D721Med (cell line): ENCODE measurements at regions not wholly inside any gene's neighbourhood (a gene's known extent, or its start where the extent isn't known, plus 50 kb on each side); places are given as distances from the start of the nearest gene placed in this dataset.

Source experiments
- DNase-seq: peaks from one replicate; pipeline ENCODE4 v3.0.0; 2011; ENCODE audit warnings: low spot score; ENCODE audit not compliant: insufficient read length
- FAIRE-seq: peaks from 2 replicates; lab custom pipeline; 2011; peaks lifted over from hg19 to GRCh38; lab: Jason Lieb, UNC
- CTCF ChIP-seq: IDR thresholded peaks from 2 replicates; pipeline ENCODE4 v1.5.1; 2012; ENCODE audit warnings: mild to moderate bottlenecking, control low read depth; ENCODE audit not compliant: insufficient read depth; ENCODE audit errors: missing control alignments

GRCh38 chr6:139757784-139758183 lies 383.3 kb upstream of the CITED2 start:
- TF ChIP-seq CTCF: no peak
- FAIRE-seq: no peak
- no peak for DNase-seq

- no peak for TF ChIP-seq CTCF
- DNase-seq: no peak
These were observed 381.9 kb upstream of the CITED2 start for GRCh38 chr6:139756381-139756780.

GRCh38 chr6:139754898-139755775 lies 380.7 kb upstream of the CITED2 start:
- TF ChIP-seq CTCF: no peak
- FAIRE-seq (peak; percentile 11), DNase-seq (no peak)

More at GRCh38 chr6:139756381-139756780, 381.9 kb upstream of the CITED2 start:
- no peak for FAIRE-seq

- TF ChIP-seq CTCF: no peak
- no peak for DNase-seq
- no peak for FAIRE-seq
These were observed 378.9 kb upstream of the CITED2 start for GRCh38 chr6:139753198-139753861.

- DNase-seq (no peak), FAIRE-seq (no peak)
- TF ChIP-seq CTCF: no peak
These were observed 377.6 kb upstream of the CITED2 start for GRCh38 chr6:139752086-139752485.

GRCh38 chr6:139751179-139751578 lies 376.7 kb upstream of the CITED2 start:
- DNase-seq (no peak), FAIRE-seq (no peak)
- TF ChIP-seq CTCF: no peak
